DND-41 (cell line): ENCODE measurements at regions not wholly inside any gene's neighbourhood (a gene's known extent, or its start where the extent isn't known, plus 50 kb on each side); places are given as distances from the start of the nearest gene placed in this dataset.

ENCODE experiments used
- ATAC-seq: fragments of 200-7000 bp; cut with Tn5 transposase; 3 replicates; pipeline ENCODE4 v1.9.1; 2021; ENCODE audit warnings: low read depth; ENCODE audit not compliant: insufficient read depth
- DNase-seq: peaks from one replicate; pipeline ENCODE4 v3.0.0-alpha.2; 2020
- H2AFZ ChIP-seq: 2 replicates; pipeline ENCODE4 v1.6.0; 2012; ENCODE audit warnings: low read depth, low read length
- H3K27ac ChIP-seq: 2 replicates; pipeline ENCODE4 v1.5.1; 2012; ENCODE audit warnings: low read length, inconsistent platforms
- H3K27me3 ChIP-seq: fragments of 200-600 bp; sonication (generic); 2 replicates; pipeline ENCODE4 v1.6.0; 2012; ENCODE audit warnings: low read length, mild to moderate bottlenecking, inconsistent platforms; ENCODE audit not compliant: insufficient read depth, poor library complexity
- H3K36me3 ChIP-seq: 2 replicates; pipeline ENCODE4 v1.5.1; 2012; ENCODE audit warnings: low read length, inconsistent platforms; ENCODE audit not compliant: insufficient read depth
- H3K4me1 ChIP-seq: 2 replicates; pipeline ENCODE4 v1.5.1; 2012; ENCODE audit warnings: mild to moderate bottlenecking, low read length; ENCODE audit not compliant: insufficient read depth
- H3K4me2 ChIP-seq: 2 replicates; pipeline ENCODE4 v1.6.0; 2012; ENCODE audit warnings: mild to moderate bottlenecking, moderate library complexity, low read length, inconsistent platforms; ENCODE audit not compliant: insufficient read depth
- H3K4me3 ChIP-seq, 2 experiments: fragments of 200-600 bp in 1 of 2; shearing (Covaris generic) in 1 of 2; 2 replicates each; pipeline ENCODE4 v1.5.1; 2012 to 2016; ENCODE audit warnings: inconsistent platforms in 2 of 2, low read length in 2 of 2, mild to moderate bottlenecking in 2 of 2, low read depth in 1 of 2, moderate library complexity in 1 of 2
- H3K79me2 ChIP-seq: 2 replicates; pipeline ENCODE4 v1.6.0; 2012; ENCODE audit warnings: low read length, inconsistent platforms; ENCODE audit not compliant: insufficient read depth
- H3K9ac ChIP-seq: 2 replicates; pipeline ENCODE4 v1.6.0; 2012; ENCODE audit warnings: low read depth, mild to moderate bottlenecking, inconsistent platforms, low read length, moderate library complexity
- H3K9me3 ChIP-seq: 2 replicates; pipeline ENCODE4 v1.5.1; 2012; ENCODE audit warnings: low read length, moderate library complexity, mild to moderate bottlenecking, inconsistent platforms; ENCODE audit not compliant: insufficient read depth, severe bottlenecking
- H4K20me1 ChIP-seq: 2 replicates; pipeline ENCODE4 v1.6.0; 2012; ENCODE audit warnings: low read length; ENCODE audit not compliant: insufficient read depth
- EZH2 ChIP-seq: IDR thresholded peaks from 3 replicates; pipeline ENCODE4 v1.6.1; 2012; ENCODE audit warnings: borderline replicate concordance, low read depth, mild to moderate bottlenecking, moderate library complexity, low read length, inconsistent platforms; ENCODE audit not compliant: severe bottlenecking
- TF ChIP-seq, protein P1 (sequence below): IDR thresholded peaks from 2 replicates; pipeline ENCODE4 v1.5.1; 2012; ENCODE audit warnings: borderline replicate concordance, low read length, moderate library complexity, mild to moderate bottlenecking; ENCODE audit not compliant: poor library complexity, severe bottlenecking; ENCODE audit errors: extremely low read depth

DNA sequence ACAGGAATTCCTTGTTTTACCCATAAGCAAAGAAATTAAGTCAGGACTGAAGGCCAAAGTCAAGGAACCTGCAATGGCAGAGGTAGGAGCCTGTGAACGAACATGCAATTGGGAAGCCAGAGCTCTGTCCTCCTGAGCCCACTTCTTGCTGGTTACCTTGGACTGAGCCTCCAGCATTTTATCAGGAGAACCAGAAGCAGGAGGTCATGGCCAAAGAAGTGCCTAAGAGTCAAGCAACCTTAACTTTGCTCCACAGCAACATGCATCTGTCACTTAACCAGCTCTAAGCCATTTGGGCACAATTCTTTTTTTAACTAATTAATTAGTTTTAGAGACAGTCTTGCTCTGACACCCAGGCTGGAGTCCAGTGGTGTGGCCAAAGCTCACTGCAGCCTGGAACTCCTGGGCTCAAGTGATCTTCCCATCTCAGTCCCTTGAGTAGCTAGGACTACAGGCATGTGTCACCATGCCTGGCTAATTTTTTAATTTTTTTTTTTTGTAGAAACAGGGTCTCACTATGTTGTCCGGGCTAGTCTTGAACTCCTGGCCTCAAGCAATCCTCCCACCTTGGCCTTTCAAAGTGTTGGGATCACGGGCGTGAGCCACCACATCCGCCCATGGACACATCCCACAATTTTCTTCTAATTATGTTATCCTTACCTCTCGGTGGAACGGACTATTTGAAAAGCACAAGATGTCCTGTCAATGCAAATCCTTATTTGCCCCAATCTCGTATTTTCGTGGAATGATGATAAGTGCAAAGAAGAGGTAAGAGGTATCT is 334.2 kb downstream of the CD83 start:
- Histone ChIP-seq H3K27me3 (no peaks in the 10 kb centered on the region), H2AFZ (no peak overlapping the region), H3K79me2 (no peaks in the 10 kb centered on the region), H3K4me1 (peaks cover 86% of the 10 kb centered on the region), H3K4me2 (peak overlapping the region; percentile 16), H3K4me3 (no peak overlapping the region), H3K27ac (peak overlapping the region; percentile 90), H3K36me3 (no peaks in the 10 kb centered on the region), H3K9me3 (peaks cover 4% of the 10 kb centered on the region), H4K20me1 (no peaks in the 10 kb centered on the region), H3K9ac (peak overlapping the region; percentile 48)
- TF ChIP-seq EZH2 = no peak
- TF ChIP-seq, protein P1, sequence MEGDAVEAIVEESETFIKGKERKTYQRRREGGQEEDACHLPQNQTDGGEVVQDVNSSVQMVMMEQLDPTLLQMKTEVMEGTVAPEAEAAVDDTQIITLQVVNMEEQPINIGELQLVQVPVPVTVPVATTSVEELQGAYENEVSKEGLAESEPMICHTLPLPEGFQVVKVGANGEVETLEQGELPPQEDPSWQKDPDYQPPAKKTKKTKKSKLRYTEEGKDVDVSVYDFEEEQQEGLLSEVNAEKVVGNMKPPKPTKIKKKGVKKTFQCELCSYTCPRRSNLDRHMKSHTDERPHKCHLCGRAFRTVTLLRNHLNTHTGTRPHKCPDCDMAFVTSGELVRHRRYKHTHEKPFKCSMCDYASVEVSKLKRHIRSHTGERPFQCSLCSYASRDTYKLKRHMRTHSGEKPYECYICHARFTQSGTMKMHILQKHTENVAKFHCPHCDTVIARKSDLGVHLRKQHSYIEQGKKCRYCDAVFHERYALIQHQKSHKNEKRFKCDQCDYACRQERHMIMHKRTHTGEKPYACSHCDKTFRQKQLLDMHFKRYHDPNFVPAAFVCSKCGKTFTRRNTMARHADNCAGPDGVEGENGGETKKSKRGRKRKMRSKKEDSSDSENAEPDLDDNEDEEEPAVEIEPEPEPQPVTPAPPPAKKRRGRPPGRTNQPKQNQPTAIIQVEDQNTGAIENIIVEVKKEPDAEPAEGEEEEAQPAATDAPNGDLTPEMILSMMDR = no peak
- no peak for DNase-seq
- no peak for ATAC-seq

DNA sequence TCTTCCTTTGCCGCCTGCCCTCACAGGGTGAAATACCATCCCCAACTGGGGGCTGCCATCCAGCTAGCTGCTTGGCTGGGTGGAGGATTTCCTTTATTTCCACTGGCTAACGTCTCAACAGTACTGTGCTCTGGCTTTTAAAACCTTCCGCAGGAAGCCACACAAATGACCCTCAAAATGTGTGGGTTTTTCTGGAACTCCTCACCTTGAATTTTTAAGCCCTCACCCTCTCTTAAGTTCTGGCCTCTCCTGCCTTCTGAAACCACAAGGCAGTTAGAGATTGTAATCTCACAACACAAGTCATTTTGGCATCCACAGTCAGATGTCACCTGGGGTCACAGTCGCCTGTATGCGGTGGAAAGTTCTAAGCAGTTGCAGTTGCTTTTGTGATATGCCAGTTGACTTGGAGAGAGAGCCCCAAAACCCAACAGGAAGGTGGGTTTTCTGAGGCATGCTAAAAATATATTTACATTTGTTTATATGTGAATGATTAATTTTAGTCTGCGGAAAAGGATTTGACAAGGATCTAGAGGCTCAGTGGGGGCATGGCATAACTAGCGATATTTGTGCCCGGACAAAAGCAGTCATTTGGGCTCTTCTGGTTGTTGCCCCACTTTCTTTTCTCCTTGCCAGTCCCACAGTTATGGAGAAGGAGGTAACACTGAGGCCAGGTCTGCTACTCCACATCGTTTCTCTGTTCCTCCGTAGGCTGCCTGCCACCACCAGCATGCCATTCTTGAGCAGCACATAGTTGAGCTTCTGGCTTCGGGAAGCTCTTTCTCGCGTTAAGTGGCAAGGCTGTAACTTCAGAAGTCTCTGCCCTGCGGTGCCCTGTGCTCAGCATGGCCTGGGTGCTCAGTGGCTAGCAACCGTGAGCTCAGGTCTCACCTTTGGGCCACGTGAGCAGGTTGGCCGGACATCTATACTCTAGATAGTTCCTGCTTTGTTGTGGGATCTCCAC is 335.3 kb downstream of the CD83 start:
- Histone ChIP-seq H2AFZ (peak overlapping the region; percentile 32), H3K4me3 (peak overlapping the region in 1 of 2 experiments; percentile 52; a peak in 2 of 4 replicates), H3K27me3 (no peaks in the 10 kb centered on the region), H3K9me3 (peaks cover 4% of the 10 kb centered on the region), H3K9ac (peak overlapping the region; percentile 71), H3K36me3 (no peaks in the 10 kb centered on the region), H4K20me1 (no peaks in the 10 kb centered on the region), H3K4me2 (peak overlapping the region; percentile 72), H3K4me1 (peaks cover 83% of the 10 kb centered on the region), H3K27ac (peak overlapping the region; percentile 100), H3K79me2 (no peaks in the 10 kb centered on the region)
- DNase-seq = peak; percentile 94
- peak; percentile 72 for ATAC-seq
- no peak for TF ChIP-seq EZH2
- TF ChIP-seq, protein P1 = peak; percentile 24

DNA sequence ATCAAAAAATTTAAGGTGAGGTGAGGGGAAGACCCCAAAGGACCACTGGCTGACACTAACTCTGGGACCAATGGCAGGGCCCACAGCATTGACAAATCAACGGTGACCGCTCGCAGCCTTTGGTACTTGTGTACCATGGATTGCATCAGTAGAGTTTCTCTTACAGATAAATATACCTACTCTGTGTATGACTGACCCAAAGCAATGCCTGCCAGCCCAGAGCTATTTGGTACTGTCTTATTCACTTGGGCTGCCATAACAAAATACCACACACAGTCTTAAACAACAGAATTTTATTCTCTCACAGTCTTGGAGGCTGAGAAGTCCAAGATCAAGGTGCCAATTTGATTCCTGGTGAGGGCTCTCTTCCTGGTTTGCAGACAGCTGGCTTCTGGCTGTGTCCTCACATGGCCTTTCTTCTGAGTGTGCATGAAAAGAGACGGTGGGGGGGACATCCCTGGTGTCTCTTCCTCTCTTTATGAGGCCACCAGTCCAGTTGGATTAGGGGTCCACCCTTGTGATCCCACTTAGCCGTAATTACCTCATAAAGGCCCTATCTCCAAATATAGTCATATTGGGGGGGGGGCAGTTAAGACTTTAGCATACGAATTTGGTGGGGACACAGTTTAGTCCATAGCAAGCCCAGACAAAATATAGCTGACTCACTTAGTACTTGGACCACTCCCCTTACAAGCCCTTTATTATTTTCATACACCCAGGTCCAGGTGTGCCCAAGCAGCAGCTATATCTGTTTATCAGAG is 336.3 kb downstream of the CD83 start:
- no peaks in the 10 kb centered on the region for H3K9me3 ChIP-seq
- H3K4me1 ChIP-seq = peaks cover 73% of the 10 kb centered on the region
- no peaks in the 10 kb centered on the region for H3K79me2 ChIP-seq
- H3K4me2 ChIP-seq = peak overlapping the region; percentile 72
- DNase-seq (peak; percentile 32), ATAC-seq (no peak)
- peak overlapping the region; percentile 100 for H3K27ac ChIP-seq
- peak overlapping the region; percentile 71 for H3K9ac ChIP-seq
- TF ChIP-seq, protein P1 = no peak
- TF ChIP-seq EZH2 = no peak
- H4K20me1 ChIP-seq = no peaks in the 10 kb centered on the region
- no peaks in the 10 kb centered on the region for H3K36me3 ChIP-seq
- no peak overlapping the region for H2AFZ ChIP-seq
- peak overlapping the region in 1 of 2 experiments; percentile 52; a peak in 2 of 4 replicates for H3K4me3 ChIP-seq
- no peaks in the 10 kb centered on the region for H3K27me3 ChIP-seq
